Stomach (tissue), 8 donors: ENCODE measurements at regions not wholly inside any gene's neighbourhood (a gene's known extent, or its start where the extent isn't known, plus 50 kb on each side); places are given as distances from the start of the nearest gene placed in this dataset.
"Not testable (repeated sequence)": the region's sequence is repeated elsewhere in the genome, so short reads cannot be mapped to it uniquely, and the experiment has no call there.

Experiments used
- DNase-seq, 2 donors: peaks; one replicate each; pipeline versions ENCODE4 v3.0.0 to v3.0.0-alpha.2; 2013 to 2019
- H3K27ac ChIP-seq, 5 donors: fragments of 200-600 bp in 4 of 5; sonication (generic) in 4 of 5; one replicate each; pipeline ENCODE4 v1.5.1; 2013 to 2019; ENCODE audit warnings: mild to moderate bottlenecking in 1 of 5, moderate library complexity in 1 of 5
- H3K27me3 ChIP-seq, 3 donors: fragments of 200-600 bp; sonication (generic); one replicate each; pipeline ENCODE4 v1.5.1; 2017 to 2019; ENCODE audit warnings: mixed run types in 1 of 3
- H3K36me3 ChIP-seq, 4 donors: fragments of 200-600 bp; sonication (generic); 1 replicate in 3 of 4; 2 replicates in 1 of 4; pipeline ENCODE4 v1.5.1; 2016 to 2019
- H3K4me1 ChIP-seq, 4 donors: fragments of 200-600 bp; sonication (generic); one replicate each; pipeline ENCODE4 v1.5.1; 2016 to 2019
- H3K4me3 ChIP-seq, 4 donors: fragments of 200-600 bp; sonication (generic) in 3 of 4; one replicate each; pipeline ENCODE4 v1.5.1; 2016 to 2019; ENCODE audit warnings: mild to moderate bottlenecking in 1 of 4
- H3K9me3 ChIP-seq, 4 donors: fragments of 200-600 bp; sonication (generic); one replicate each; pipeline ENCODE4 v1.5.1; 2016 to 2019
- CTCF ChIP-seq, 7 experiments: fragments of 450-650 bp in 4 of 7; fragments of 200-600 bp in 3 of 7; sonication (generic) in 3 of 7; IDR thresholded peaks; one replicate each; pipeline ENCODE4 v1.5.1; 2016 to 2019; ENCODE audit warnings: antibody characterized with exemption in 7 of 7, control low read depth in 2 of 7, mild to moderate bottlenecking in 1 of 7
- EP300 ChIP-seq: sonication (generic); formaldehyde crosslinking; IDR thresholded peaks from one replicate; pipeline ENCODE4 v1.6.1; 2017; ENCODE audit warnings: antibody characterized with exemption
- POLR2A ChIP-seq, 4 donors: fragments of 450-650 bp; IDR thresholded peaks; one replicate each; pipeline ENCODE4 v1.6.1; 2016; ENCODE audit warnings: antibody characterized with exemption in 4 of 4, control low read depth in 2 of 4, mild to moderate bottlenecking in 1 of 4, moderate library complexity in 1 of 4
- POLR2AphosphoS5 ChIP-seq, 3 donors: sonication (generic); formaldehyde crosslinking; IDR thresholded peaks; one replicate each; pipeline ENCODE4 v1.6.1; 2016; ENCODE audit warnings: antibody characterized with exemption in 3 of 3
- WGBS, 5 donors: extraction: QIAGEN DNeasy Blood & Tissue Kit in 3 of 5; methylation state at CpG; one replicate each; pipeline versions ENCODE4 v1.1.5 to v1.1.7; 2013 to 2018; 5-methylcytosine and 5-hydroxymethylcytosine counted together
- intact Hi-C: fragments of 100-400 bp; cut with DNase I; formaldehyde crosslinking; loops from one replicate; pipeline ENCODE4 v1.15.1; 2023; ENCODE audit warnings: low total_unique reads
- donor health status: healthy with polysubstance abuse.
- donor health status: Bipolar disorder and iron deficiency.
- donor health status: healthy.

- Histone ChIP-seq H3K9me3 (peaks cover 0 to 3% (median 0%) of the 10 kb centered on the region in 4 donors), H3K36me3 (no peaks in the 10 kb centered on the region), H3K4me1 (no peaks in the 10 kb centered on the region), H3K27me3 (no peaks in the 10 kb centered on the region), H3K4me3 (no peak overlapping the region), H3K27ac (no peak overlapping the region)
- no peak for DNase-seq
- intact Hi-C loops, result no loop called here
- TF ChIP-seq POLR2AphosphoS5 (IDR thresholded peaks at IDR 0.05) (no peak), POLR2A (IDR thresholded peaks at IDR 0.05) (no peak), CTCF (IDR thresholded peaks at IDR 0.05) (no peak), EP300 (no peak)
These were observed 867.7 kb upstream of the NRXN1 start for GRCh38 chr2:51899643-51900042.

GRCh38 chr2:51894584-51894983 lies 862.7 kb upstream of the NRXN1 start:
- H3K9me3 ChIP-seq, result peaks cover 0 to 18% (median 12%) of the 10 kb centered on the region in 4 donors
- intact Hi-C loops, H3K27ac ChIP-seq, DNase-seq, H3K36me3 ChIP-seq, H3K4me3 ChIP-seq, H3K4me1 ChIP-seq, H3K27me3 ChIP-seq: not testable (repeated sequence)
- WGBS, 5 donors, result 63 to 88% (median 79%) methylated on average over 3 of the region's 3 CpGs

- no peak for TF ChIP-seq POLR2A (IDR thresholded peaks at IDR 0.05)
- TF ChIP-seq POLR2AphosphoS5 (IDR thresholded peaks at IDR 0.05), result no peak
- TF ChIP-seq CTCF (IDR thresholded peaks at IDR 0.05), result no peak
- no peak for TF ChIP-seq EP300
- Histone ChIP-seq H3K27ac (no peak overlapping the region), H3K9me3 (peaks cover 0 to 22% (median 12%) of the 10 kb centered on the region in 4 donors), H3K4me1 (no peaks in the 10 kb centered on the region), H3K36me3 (no peaks in the 10 kb centered on the region), H3K4me3 (no peak overlapping the region), H3K27me3 (no peaks in the 10 kb centered on the region)
- WGBS, 5 donors, result 50 to 73% (median 63%) methylated on average over 1 of the region's 1 CpG
- intact Hi-C loops, result no loop called here
- no peak for DNase-seq
These were observed 856.2 kb upstream of the NRXN1 start for GRCh38 chr2:51888120-51888519.

GRCh38 chr2:51881673-51882072 lies 849.7 kb upstream of the NRXN1 start:
- H3K36me3 ChIP-seq, result no peaks in the 10 kb centered on the region
- no peak overlapping the region for H3K27ac ChIP-seq
- no peaks in the 10 kb centered on the region for H3K27me3 ChIP-seq
- intact Hi-C loops, result no loop called here
- H3K9me3 ChIP-seq, result peaks cover 0 to 38% (median 16%) of the 10 kb centered on the region in 4 donors
- DNase-seq, result no peak
- TF ChIP-seq CTCF (IDR thresholded peaks at IDR 0.05) (no peak), EP300 (no peak), POLR2A (IDR thresholded peaks at IDR 0.05) (no peak), POLR2AphosphoS5 (IDR thresholded peaks at IDR 0.05) (no peak)
- WGBS, 5 donors, result 72 to 86% (median 81%) methylated on average over 3 of the region's 3 CpGs
- no peaks in the 10 kb centered on the region for H3K4me1 ChIP-seq
- no peak overlapping the region for H3K4me3 ChIP-seq

- Histone ChIP-seq H3K27me3 (no peaks in the 10 kb centered on the region), H3K36me3 (no peaks in the 10 kb centered on the region), H3K9me3 (peaks cover 0 to 53% (median 25%) of the 10 kb centered on the region in 4 donors), H3K27ac (no peak overlapping the region), H3K4me1 (no peaks in the 10 kb centered on the region), H3K4me3 (no peak overlapping the region)
- no peak for DNase-seq
- WGBS, 5 donors, result 68 to 94% (median 79%) methylated on average over 1 of the region's 1 CpG
- TF ChIP-seq POLR2A (IDR thresholded peaks at IDR 0.05), result no peak
- no peak for TF ChIP-seq POLR2AphosphoS5 (IDR thresholded peaks at IDR 0.05)
- no peak for TF ChIP-seq EP300
- no peak for TF ChIP-seq CTCF (IDR thresholded peaks at IDR 0.05)
- intact Hi-C loops, result no loop called here
These were observed 848.2 kb upstream of the NRXN1 start for GRCh38 chr2:51880153-51880552.
